ENCODE measurements at regions not wholly inside any gene's neighbourhood (a gene's known extent, or its start where the extent isn't known, plus 50 kb on each side); places are given as distances from the start of the nearest gene placed in this dataset.

DNA sequence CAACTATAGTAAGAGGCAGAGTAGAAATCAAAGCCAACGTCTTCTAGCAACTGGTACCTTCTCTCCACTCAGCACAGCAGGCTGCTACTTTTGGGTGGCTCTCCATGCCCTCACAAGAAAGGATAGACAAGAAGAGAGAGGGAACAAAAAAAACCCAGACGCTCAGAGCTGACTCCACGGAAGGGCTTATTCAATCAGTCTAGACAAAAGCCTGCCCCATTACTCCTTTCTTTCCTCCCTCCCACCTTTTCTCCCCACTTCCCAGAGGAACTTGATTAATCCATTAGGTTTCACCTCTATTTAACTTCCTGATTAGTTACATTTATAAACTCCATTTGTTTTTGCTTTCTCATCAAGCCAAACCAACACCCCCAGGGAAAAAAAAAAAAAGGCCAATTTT lies 71.1 kb upstream of the CCDC60 start:
- no peaks in the 10 kb centered on the region for H3K36me3 ChIP-seq (ENCODE audit: control insufficient read depth, insufficient read depth, low read length)
- no peaks in the 10 kb centered on the region for H3K4me1 ChIP-seq (ENCODE audit: control insufficient read depth, insufficient read depth, low read length)
- H3K27me3 ChIP-seq (ENCODE audit: control insufficient read depth, insufficient read depth, low read length), result no peaks in the 10 kb centered on the region
- POLR2A ChIA-PET, result no interaction called here
- TF ChIP-seq, protein P1, sequence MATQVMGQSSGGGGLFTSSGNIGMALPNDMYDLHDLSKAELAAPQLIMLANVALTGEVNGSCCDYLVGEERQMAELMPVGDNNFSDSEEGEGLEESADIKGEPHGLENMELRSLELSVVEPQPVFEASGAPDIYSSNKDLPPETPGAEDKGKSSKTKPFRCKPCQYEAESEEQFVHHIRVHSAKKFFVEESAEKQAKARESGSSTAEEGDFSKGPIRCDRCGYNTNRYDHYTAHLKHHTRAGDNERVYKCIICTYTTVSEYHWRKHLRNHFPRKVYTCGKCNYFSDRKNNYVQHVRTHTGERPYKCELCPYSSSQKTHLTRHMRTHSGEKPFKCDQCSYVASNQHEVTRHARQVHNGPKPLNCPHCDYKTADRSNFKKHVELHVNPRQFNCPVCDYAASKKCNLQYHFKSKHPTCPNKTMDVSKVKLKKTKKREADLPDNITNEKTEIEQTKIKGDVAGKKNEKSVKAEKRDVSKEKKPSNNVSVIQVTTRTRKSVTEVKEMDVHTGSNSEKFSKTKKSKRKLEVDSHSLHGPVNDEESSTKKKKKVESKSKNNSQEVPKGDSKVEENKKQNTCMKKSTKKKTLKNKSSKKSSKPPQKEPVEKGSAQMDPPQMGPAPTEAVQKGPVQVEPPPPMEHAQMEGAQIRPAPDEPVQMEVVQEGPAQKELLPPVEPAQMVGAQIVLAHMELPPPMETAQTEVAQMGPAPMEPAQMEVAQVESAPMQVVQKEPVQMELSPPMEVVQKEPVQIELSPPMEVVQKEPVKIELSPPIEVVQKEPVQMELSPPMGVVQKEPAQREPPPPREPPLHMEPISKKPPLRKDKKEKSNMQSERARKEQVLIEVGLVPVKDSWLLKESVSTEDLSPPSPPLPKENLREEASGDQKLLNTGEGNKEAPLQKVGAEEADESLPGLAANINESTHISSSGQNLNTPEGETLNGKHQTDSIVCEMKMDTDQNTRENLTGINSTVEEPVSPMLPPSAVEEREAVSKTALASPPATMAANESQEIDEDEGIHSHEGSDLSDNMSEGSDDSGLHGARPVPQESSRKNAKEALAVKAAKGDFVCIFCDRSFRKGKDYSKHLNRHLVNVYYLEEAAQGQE (IDR thresholded peaks at IDR 0.05; ENCODE audit: insufficient read depth in 1 of 2, low read depth in 2 of 2, low read length in 1 of 2), result no peak
- TF ChIP-seq SIN3A (IDR thresholded peaks at IDR 0.05; ENCODE audit: borderline replicate concordance, insufficient read depth, low read depth, low read length) (no peak), TCF7L2 (IDR thresholded peaks at IDR 0.05; ENCODE audit: low read depth, low read length) (no peak), POLR2AphosphoS5 (IDR thresholded peaks at IDR 0.05; ENCODE audit: low read depth, low read length) (no peak)
- TF ChIP-seq, protein P2, sequence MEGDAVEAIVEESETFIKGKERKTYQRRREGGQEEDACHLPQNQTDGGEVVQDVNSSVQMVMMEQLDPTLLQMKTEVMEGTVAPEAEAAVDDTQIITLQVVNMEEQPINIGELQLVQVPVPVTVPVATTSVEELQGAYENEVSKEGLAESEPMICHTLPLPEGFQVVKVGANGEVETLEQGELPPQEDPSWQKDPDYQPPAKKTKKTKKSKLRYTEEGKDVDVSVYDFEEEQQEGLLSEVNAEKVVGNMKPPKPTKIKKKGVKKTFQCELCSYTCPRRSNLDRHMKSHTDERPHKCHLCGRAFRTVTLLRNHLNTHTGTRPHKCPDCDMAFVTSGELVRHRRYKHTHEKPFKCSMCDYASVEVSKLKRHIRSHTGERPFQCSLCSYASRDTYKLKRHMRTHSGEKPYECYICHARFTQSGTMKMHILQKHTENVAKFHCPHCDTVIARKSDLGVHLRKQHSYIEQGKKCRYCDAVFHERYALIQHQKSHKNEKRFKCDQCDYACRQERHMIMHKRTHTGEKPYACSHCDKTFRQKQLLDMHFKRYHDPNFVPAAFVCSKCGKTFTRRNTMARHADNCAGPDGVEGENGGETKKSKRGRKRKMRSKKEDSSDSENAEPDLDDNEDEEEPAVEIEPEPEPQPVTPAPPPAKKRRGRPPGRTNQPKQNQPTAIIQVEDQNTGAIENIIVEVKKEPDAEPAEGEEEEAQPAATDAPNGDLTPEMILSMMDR (IDR thresholded peaks at IDR 0.05), result no peak
- DNase-seq (ENCODE audit: low read depth, low spot score), result no peak
- intact Hi-C loops (cut with micrococcal nuclease; ENCODE audit: unreplicated experiment) (no loop called here), in situ Hi-C loops (cut with HindIII; ENCODE audit: low pct_unique_long_range_greater_than_20kb, low sequenced_read_pairs) (no loop called here)
- BruUV-seq (replicated peaks), result no TSS peak
- H3K27ac ChIP-seq (ENCODE audit: low read length), result no peak overlapping the region
- CTCF ChIA-PET, result no interaction called here
- no peak overlapping the region for H3K4me3 ChIP-seq (ENCODE audit: low read depth in 2 of 2, low read length in 2 of 2)
- H3K9me3 ChIP-seq (ENCODE audit: control insufficient read depth, insufficient read depth, low read depth, low read length), result no peaks in the 10 kb centered on the region
- ATAC-seq, result no peak

DNA sequence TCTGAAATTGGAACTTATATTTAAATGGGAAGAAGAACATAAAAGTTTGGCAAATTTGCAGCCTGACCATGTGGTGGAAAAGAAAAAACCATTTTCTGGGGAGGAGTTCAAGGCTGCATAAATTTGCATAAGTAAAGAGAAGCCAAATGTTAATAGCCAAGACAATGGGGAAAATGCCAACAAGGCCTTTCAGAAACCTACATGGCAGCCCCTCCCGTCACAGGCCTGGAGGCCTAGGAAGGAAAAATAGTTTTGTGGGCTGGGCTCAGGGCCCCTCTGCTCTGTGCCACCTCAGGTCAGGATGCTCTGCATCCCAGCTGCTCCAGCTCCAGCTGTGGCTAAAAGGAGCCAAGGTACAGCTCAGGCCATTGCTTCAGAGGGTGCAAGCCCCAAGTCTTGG lies 67.6 kb upstream of the CCDC60 start:
- in situ Hi-C loops (cut with HindIII; ENCODE audit: low pct_unique_long_range_greater_than_20kb, low sequenced_read_pairs) (no loop called here), intact Hi-C loops (cut with micrococcal nuclease; ENCODE audit: unreplicated experiment) (no loop called here)
- TF ChIP-seq TCF7L2 (IDR thresholded peaks at IDR 0.05; ENCODE audit: low read depth, low read length) (no peak), SIN3A (IDR thresholded peaks at IDR 0.05; ENCODE audit: borderline replicate concordance, insufficient read depth, low read depth, low read length) (no peak), POLR2AphosphoS5 (IDR thresholded peaks at IDR 0.05; ENCODE audit: low read depth, low read length) (no peak)
- TF ChIP-seq, protein P1 (IDR thresholded peaks at IDR 0.05; ENCODE audit: insufficient read depth in 1 of 2, low read depth in 2 of 2, low read length in 1 of 2), result no peak
- TF ChIP-seq, protein P2 (IDR thresholded peaks at IDR 0.05), result no peak
- no TSS peak for BruUV-seq (replicated peaks)
- ATAC-seq (no peak), DNase-seq (ENCODE audit: low read depth, low spot score) (no peak)
- POLR2A ChIA-PET, result no interaction called here
- no peak overlapping the region for H3K27ac ChIP-seq (ENCODE audit: low read length)
- CTCF ChIA-PET, result no interaction called here
- H3K4me3 ChIP-seq (ENCODE audit: low read depth in 2 of 2, low read length in 2 of 2), result no peak overlapping the region
- H3K9me3 ChIP-seq (ENCODE audit: control insufficient read depth, insufficient read depth, low read depth, low read length), result no peaks in the 10 kb centered on the region
- H3K27me3 ChIP-seq (ENCODE audit: control insufficient read depth, insufficient read depth, low read length), result no peaks in the 10 kb centered on the region
- H3K4me1 ChIP-seq (ENCODE audit: control insufficient read depth, insufficient read depth, low read length), result no peaks in the 10 kb centered on the region
- H3K36me3 ChIP-seq (ENCODE audit: control insufficient read depth, insufficient read depth, low read length), result no peaks in the 10 kb centered on the region

All from Panc1 (cell line).